NT2/D1 (cell line): ENCODE measurements at regions not wholly inside any gene's neighbourhood (a gene's known extent, or its start where the extent isn't known, plus 50 kb on each side); places are given as distances from the start of the nearest gene placed in this dataset.

Experiments
- DNase-seq: peaks from one replicate; pipeline ENCODE4 v3.0.0-alpha.2; 2011; ENCODE audit warnings: low read depth, low spot score
- H3K27me3 ChIP-seq: 2 replicates; pipeline ENCODE4 v1.6.0; 2011; ENCODE audit warnings: mild to moderate bottlenecking; ENCODE audit not compliant: insufficient read length, insufficient read depth
- H3K36me3 ChIP-seq: 2 replicates; pipeline ENCODE4 v1.6.1; 2011; ENCODE audit warnings: mild to moderate bottlenecking, low read length, mixed read lengths; ENCODE audit not compliant: insufficient read depth, insufficient read length
- H3K4me1 ChIP-seq: 2 replicates; pipeline ENCODE4 v1.5.1; 2011; ENCODE audit not compliant: insufficient read depth, insufficient read length
- H3K4me3 ChIP-seq: 2 replicates; pipeline ENCODE4 v1.5.1; 2011; ENCODE audit warnings: low read depth; ENCODE audit not compliant: insufficient read length
- H3K9ac ChIP-seq: 2 replicates; pipeline ENCODE4 v1.6.0; 2011; ENCODE audit warnings: low read depth; ENCODE audit not compliant: insufficient read length
- H3K9me3 ChIP-seq: 2 replicates; pipeline ENCODE4 v1.5.1; 2011; ENCODE audit warnings: mild to moderate bottlenecking, low read length; ENCODE audit not compliant: insufficient read depth
- SUZ12 ChIP-seq: IDR thresholded peaks from 2 replicates; pipeline ENCODE4 v1.6.1; 2011; ENCODE audit not compliant: insufficient read length, insufficient read depth; ENCODE audit errors: extremely low read depth
- YY1 ChIP-seq: IDR thresholded peaks from 2 replicates; pipeline ENCODE4 v1.6.1; 2011; ENCODE audit not compliant: insufficient read length, insufficient read depth
- ZNF274 ChIP-seq: IDR thresholded peaks from 2 replicates; pipeline ENCODE4 v1.6.1; 2011; ENCODE audit warnings: mild to moderate bottlenecking, low read depth, low read length

- TF ChIP-seq SUZ12 (no peak), ZNF274 (no peak), YY1 (no peak)
- Histone ChIP-seq H3K4me1 (no peaks in the 10 kb centered on the region), H3K9me3 (no peaks in the 10 kb centered on the region), H3K36me3 (no peaks in the 10 kb centered on the region), H3K9ac (no peak overlapping the region), H3K4me3 (no peak overlapping the region), H3K27me3 (no peaks in the 10 kb centered on the region)
- DNase-seq: no peak
Measured at GRCh38 chrX:14300376-14300775, 229.0 kb upstream of the GLRA2 start.

GRCh38 chrX:14295426-14295825 is 233.9 kb upstream of the GLRA2 start:
- TF ChIP-seq ZNF274 (no peak), YY1 (no peak), SUZ12 (no peak)
- Histone ChIP-seq H3K4me3 (no peak overlapping the region), H3K27me3 (no peaks in the 10 kb centered on the region), H3K9ac (no peak overlapping the region), H3K4me1 (no peaks in the 10 kb centered on the region), H3K36me3 (no peaks in the 10 kb centered on the region), H3K9me3 (no peaks in the 10 kb centered on the region)
- no peak for DNase-seq

DNA sequence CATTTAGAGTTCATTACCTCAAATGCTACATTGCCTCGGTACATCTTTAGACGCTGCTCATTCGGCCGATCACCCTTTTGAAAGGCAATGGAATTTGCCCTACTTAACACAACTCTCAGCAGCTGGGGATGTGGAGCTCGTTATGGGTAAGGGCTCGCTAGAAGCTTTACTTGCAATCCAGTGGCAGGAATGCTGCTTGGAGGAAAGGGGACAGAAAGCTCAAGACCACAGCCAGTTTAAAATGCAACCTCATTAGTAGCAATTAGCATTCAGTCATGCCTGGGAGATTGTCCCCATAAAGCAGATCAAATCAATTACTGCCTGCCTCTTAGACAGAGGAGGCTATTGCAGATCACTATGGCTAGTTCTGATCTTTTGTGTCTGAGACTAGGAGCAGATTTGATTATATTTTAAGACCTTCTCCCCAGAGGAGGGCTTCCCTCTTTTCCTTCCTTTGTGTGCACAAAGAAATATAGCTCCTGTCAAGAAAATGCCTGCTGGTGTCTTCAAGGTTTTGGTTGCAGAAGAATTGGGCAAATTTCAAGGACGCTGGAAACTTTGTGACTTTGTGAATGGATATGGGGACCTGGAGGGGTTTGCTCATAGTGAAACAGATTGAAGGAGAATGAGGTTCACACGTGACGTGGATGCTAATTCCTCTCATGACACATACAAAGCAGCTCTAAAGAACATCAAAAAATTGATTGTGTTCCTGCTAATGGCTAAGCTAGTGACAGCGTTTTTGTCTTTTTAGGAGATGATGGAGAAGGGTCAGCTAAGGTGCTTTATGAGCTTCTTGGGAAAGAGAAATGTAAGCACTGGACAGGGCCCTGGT is 237.5 kb upstream of the GLRA2 start:
- H3K4me1 ChIP-seq: no peaks in the 10 kb centered on the region
- no peaks in the 10 kb centered on the region for H3K36me3 ChIP-seq
- peak; percentile 33 for DNase-seq
- TF ChIP-seq YY1: no peak
- no peak for TF ChIP-seq SUZ12
- no peak for TF ChIP-seq ZNF274
- H3K9me3 ChIP-seq: no peaks in the 10 kb centered on the region
- H3K27me3 ChIP-seq: no peaks in the 10 kb centered on the region
- no peak overlapping the region for H3K4me3 ChIP-seq
- H3K9ac ChIP-seq: no peak overlapping the region

DNA sequence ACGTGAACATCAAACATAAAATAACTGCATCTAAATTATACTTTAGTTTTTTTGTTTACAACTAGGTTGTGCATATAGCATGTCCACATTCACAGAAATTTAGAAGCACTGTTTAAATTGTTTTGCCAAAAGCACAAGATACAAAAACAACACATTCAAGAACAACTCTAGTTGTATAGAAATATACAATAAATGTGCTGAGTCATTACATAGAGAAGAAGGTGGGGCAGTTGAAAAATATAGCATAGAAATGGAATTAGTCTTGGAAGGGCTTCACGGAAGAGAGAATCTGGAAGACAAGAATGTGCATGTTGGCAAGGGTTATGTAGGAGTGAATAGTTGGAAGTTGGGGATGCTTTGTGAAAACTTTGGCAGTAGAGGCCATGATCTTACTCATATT is 239.0 kb upstream of the GLRA2 start:
- TF ChIP-seq SUZ12: no peak
- TF ChIP-seq YY1: no peak
- no peak for TF ChIP-seq ZNF274

DNA sequence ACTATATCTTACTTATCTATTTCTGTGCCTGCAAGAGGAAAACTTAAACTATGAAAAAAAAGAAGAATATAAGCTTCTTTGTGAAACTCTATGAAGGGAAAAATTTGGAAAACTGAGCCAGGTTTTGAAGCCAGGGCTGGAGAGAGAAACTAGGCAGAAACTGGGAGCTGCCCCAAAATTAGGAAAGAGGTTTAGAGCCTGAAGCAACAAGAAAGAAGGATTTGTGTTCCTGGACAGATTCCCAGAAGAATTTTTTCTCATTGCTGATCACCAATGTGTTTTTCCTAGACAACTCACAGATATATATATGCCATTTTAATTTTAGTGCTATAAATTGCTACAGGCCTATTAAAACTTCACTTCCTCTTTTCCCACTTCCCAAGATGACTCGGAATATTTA is 245.0 kb upstream of the GEMIN8 start:
- Histone ChIP-seq H3K4me1 (no peaks in the 10 kb centered on the region), H3K4me3 (no peak overlapping the region), H3K36me3 (no peaks in the 10 kb centered on the region), H3K27me3 (no peaks in the 10 kb centered on the region), H3K9me3 (no peaks in the 10 kb centered on the region), H3K9ac (no peak overlapping the region)
- TF ChIP-seq YY1 (no peak), ZNF274 (no peak), SUZ12 (no peak)
- DNase-seq: no peak

More for the DNA sequence above, 239.0 kb upstream of the GLRA2 start:
- DNase-seq: no peak
- Histone ChIP-seq H3K9ac (no peak overlapping the region), H3K4me3 (no peak overlapping the region), H3K36me3 (no peaks in the 10 kb centered on the region), H3K9me3 (no peaks in the 10 kb centered on the region), H3K4me1 (no peaks in the 10 kb centered on the region), H3K27me3 (no peaks in the 10 kb centered on the region)

GRCh38 chrX:14267216-14267615 is 237.5 kb upstream of the GEMIN8 start:
- H3K9me3 ChIP-seq: no peaks in the 10 kb centered on the region
- no peak for DNase-seq
- TF ChIP-seq SUZ12: no peak
- H3K9ac ChIP-seq: no peak overlapping the region
- H3K4me3 ChIP-seq: no peak overlapping the region
- H3K36me3 ChIP-seq: no peaks in the 10 kb centered on the region
- no peaks in the 10 kb centered on the region for H3K27me3 ChIP-seq
- no peaks in the 10 kb centered on the region for H3K4me1 ChIP-seq

DNA sequence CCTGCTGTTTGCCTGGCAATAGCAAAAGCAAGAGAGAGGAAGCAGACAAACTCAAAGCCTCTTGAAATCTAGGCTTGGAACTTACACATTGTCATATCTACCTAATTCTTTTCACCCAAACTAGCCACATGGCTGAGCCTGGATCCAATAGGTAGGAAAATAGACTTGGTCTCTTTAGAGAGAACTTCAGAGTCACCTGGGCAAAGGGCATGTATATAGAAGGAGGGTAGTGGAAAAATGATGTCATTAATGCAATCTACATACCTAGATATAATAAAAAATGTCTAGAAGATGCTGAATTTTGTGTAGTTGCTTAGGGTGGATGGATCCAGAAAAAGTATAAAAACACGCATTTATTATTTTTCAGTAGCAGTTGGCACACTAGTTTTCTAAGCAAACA is 237.0 kb upstream of the GEMIN8 start:
- no peak overlapping the region for H3K4me3 ChIP-seq

More for the DNA sequence above, 237.0 kb upstream of the GEMIN8 start:
- Histone ChIP-seq H3K36me3 (no peaks in the 10 kb centered on the region), H3K27me3 (no peaks in the 10 kb centered on the region), H3K9me3 (no peaks in the 10 kb centered on the region), H3K9ac (no peak overlapping the region), H3K4me1 (no peaks in the 10 kb centered on the region)
- TF ChIP-seq YY1: no peak
- no peak for TF ChIP-seq SUZ12
- no peak for TF ChIP-seq ZNF274
- DNase-seq: no peak
